ENCODE measurements at regions not wholly inside any gene's neighbourhood (a gene's known extent, or its start where the extent isn't known, plus 50 kb on each side); places are given as distances from the start of the nearest gene placed in this dataset.
A peak's percentile ranks its signal among the peaks of the same experiment; 100 is the strongest.
"Not testable (repeated sequence)": the region's sequence is repeated elsewhere in the genome, so short reads cannot be mapped to it uniquely, and the experiment has no call there.

DNA sequence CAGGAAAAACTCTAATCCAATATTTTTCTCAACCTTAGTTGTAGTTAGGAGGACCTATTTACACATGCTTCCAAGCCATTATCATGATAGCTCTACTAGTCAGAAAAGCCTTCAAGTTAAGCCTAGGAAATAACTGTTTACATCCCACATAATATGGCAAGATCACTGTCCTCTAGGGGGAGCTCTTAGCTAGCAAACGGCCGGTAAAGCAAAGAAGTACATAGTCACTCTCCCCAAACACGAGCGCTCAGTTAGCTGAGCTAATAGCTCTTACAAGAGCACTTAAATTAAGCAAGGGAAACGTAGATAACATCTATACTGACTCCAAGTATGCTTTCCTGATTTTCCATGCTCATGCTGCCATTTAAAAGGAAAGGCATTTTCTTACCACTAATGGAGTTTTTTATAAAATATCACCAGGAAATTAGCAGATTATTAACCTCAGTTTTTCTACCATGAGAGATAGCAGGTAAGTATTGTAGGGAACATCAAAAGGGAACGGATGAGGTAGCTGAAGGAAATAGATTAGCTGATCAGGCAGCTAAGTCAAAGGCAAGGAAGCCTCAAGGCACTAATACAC, 100.6 kb upstream of the PABPC3 start:
- Mint-ChIP-seq H3K4me1 (ENCODE audit: unreplicated experiment) (peaks cover 3% of the 10 kb centered on the region), H3K36me3 (ENCODE audit: unreplicated experiment) (no peaks in the 10 kb centered on the region), H3K27ac (ENCODE audit: unreplicated experiment) (no peak overlapping the region)

GRCh38 chr13:24997367-24997967, 98.5 kb upstream of the PABPC3 start:
- no peak overlapping the region for H3K27ac Mint-ChIP-seq (ENCODE audit: unreplicated experiment)
- peaks cover 14% of the 10 kb centered on the region for H3K27me3 Mint-ChIP-seq (ENCODE audit: unreplicated experiment)
- peaks cover 18% of the 10 kb centered on the region for H3K4me1 Mint-ChIP-seq (ENCODE audit: unreplicated experiment)
- H3K36me3 Mint-ChIP-seq (ENCODE audit: unreplicated experiment): no peaks in the 10 kb centered on the region
- TF ChIP-seq CTCF (IDR thresholded peaks at IDR 0.05): peak; percentile 73
- no peak for DNase-seq (ENCODE audit: extremely low spot score, unreplicated experiment)
- no peaks in the 10 kb centered on the region for H3K9me3 Mint-ChIP-seq (ENCODE audit: unreplicated experiment)
- H3K4me3 Mint-ChIP-seq (ENCODE audit: unreplicated experiment): no peak overlapping the region

More for the DNA sequence above, 100.6 kb upstream of the PABPC3 start:
- H3K4me3 Mint-ChIP-seq (ENCODE audit: unreplicated experiment): no peak overlapping the region
- no peak for DNase-seq (ENCODE audit: extremely low spot score, unreplicated experiment)
- peak; percentile 87 for TF ChIP-seq CTCF (IDR thresholded peaks at IDR 0.05)
- H3K9me3 Mint-ChIP-seq (ENCODE audit: unreplicated experiment): no peaks in the 10 kb centered on the region
- H3K27me3 Mint-ChIP-seq (ENCODE audit: unreplicated experiment): peaks cover 27% of the 10 kb centered on the region

- TF ChIP-seq CTCF (IDR thresholded peaks at IDR 0.05): no peak
- peaks cover 23% of the 10 kb centered on the region for H3K4me1 Mint-ChIP-seq (ENCODE audit: unreplicated experiment)
- no peaks in the 10 kb centered on the region for H3K36me3 Mint-ChIP-seq (ENCODE audit: unreplicated experiment)
- peaks cover 14% of the 10 kb centered on the region for H3K27me3 Mint-ChIP-seq (ENCODE audit: unreplicated experiment)
- no peaks in the 10 kb centered on the region for H3K9me3 Mint-ChIP-seq (ENCODE audit: unreplicated experiment)
- no peak overlapping the region for H3K27ac Mint-ChIP-seq (ENCODE audit: unreplicated experiment)
- no peak overlapping the region for H3K4me3 Mint-ChIP-seq (ENCODE audit: unreplicated experiment)
- DNase-seq (ENCODE audit: extremely low spot score, unreplicated experiment): no peak
These were observed 97.5 kb upstream of the PABPC3 start for GRCh38 chr13:24998433-24998832.

GRCh38 chr13:25001476-25002206, 94.3 kb upstream of the PABPC3 start:
- no peak for DNase-seq (ENCODE audit: extremely low spot score, unreplicated experiment)
- Mint-ChIP-seq H3K36me3 (ENCODE audit: unreplicated experiment) (no peaks in the 10 kb centered on the region), H3K27ac (ENCODE audit: unreplicated experiment) (peak overlapping the region; percentile 71), H3K4me1 (ENCODE audit: unreplicated experiment) (peaks cover 22% of the 10 kb centered on the region), H3K27me3 (ENCODE audit: unreplicated experiment) (no peaks in the 10 kb centered on the region), H3K9me3 (ENCODE audit: unreplicated experiment) (no peaks in the 10 kb centered on the region), H3K4me3 (ENCODE audit: unreplicated experiment) (peak overlapping the region; percentile 45)
- TF ChIP-seq CTCF (IDR thresholded peaks at IDR 0.05): no peak

- H3K9me3 Mint-ChIP-seq (ENCODE audit: unreplicated experiment); H3K27me3 Mint-ChIP-seq (ENCODE audit: unreplicated experiment); DNase-seq (ENCODE audit: extremely low spot score, unreplicated experiment); H3K36me3 Mint-ChIP-seq (ENCODE audit: unreplicated experiment): not testable (repeated sequence)
- peaks cover 22% of the 10 kb centered on the region for H3K4me1 Mint-ChIP-seq (ENCODE audit: unreplicated experiment)
- peak overlapping the region; percentile 71 for H3K27ac Mint-ChIP-seq (ENCODE audit: unreplicated experiment)
- H3K4me3 Mint-ChIP-seq (ENCODE audit: unreplicated experiment): peak overlapping the region; percentile 45
- peak; percentile 29 for TF ChIP-seq CTCF (IDR thresholded peaks at IDR 0.05)
These were observed 93.6 kb upstream of the PABPC3 start for GRCh38 chr13:25002311-25002710.

- H3K27me3 Mint-ChIP-seq (ENCODE audit: unreplicated experiment): peaks cover 16% of the 10 kb centered on the region
- H3K4me3 Mint-ChIP-seq (ENCODE audit: unreplicated experiment); H3K27ac Mint-ChIP-seq (ENCODE audit: unreplicated experiment); H3K9me3 Mint-ChIP-seq (ENCODE audit: unreplicated experiment); DNase-seq (ENCODE audit: extremely low spot score, unreplicated experiment); H3K36me3 Mint-ChIP-seq (ENCODE audit: unreplicated experiment): not testable (repeated sequence)
- peaks cover 22% of the 10 kb centered on the region for H3K4me1 Mint-ChIP-seq (ENCODE audit: unreplicated experiment)
These were observed 91.4 kb upstream of the PABPC3 start for GRCh38 chr13:25004489-25004888.
